ENCODE measurements at regions not wholly inside any gene's neighbourhood (a gene's known extent, or its start where the extent isn't known, plus 50 kb on each side); places are given as distances from the start of the nearest gene placed in this dataset.

DNA sequence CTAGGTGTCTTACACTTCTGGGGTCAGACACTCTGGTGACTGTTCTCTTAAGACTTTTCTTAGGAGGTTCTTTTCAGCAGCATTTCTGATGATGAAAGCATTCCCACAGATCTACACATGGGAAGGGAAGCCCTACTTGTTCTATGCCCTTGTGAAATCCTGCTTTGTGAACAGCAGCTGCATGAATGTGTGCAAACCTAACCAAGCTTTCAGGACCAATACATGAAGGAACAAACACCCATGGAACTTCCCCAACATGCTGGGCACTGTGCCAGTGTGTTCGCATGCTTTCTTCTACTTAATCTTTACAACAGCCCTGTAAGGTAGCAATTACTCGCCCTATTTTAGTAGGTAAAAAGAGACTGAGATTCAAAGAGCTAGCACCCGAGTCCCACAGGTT is 439.9 kb upstream of the KLF4 start:
- no peak for TF ChIP-seq CTCF (IDR thresholded peaks at IDR 0.05; ENCODE audit: extremely low read depth, insufficient read depth, missing control alignments)
- no peak for DNase-seq (ENCODE audit: low spot score)
- in situ Hi-C loops (cut with MboI; ENCODE audit: low pct_unique_long_range_greater_than_20kb, low sequenced_read_pairs, unreplicated experiment), result no loop called here

DNA sequence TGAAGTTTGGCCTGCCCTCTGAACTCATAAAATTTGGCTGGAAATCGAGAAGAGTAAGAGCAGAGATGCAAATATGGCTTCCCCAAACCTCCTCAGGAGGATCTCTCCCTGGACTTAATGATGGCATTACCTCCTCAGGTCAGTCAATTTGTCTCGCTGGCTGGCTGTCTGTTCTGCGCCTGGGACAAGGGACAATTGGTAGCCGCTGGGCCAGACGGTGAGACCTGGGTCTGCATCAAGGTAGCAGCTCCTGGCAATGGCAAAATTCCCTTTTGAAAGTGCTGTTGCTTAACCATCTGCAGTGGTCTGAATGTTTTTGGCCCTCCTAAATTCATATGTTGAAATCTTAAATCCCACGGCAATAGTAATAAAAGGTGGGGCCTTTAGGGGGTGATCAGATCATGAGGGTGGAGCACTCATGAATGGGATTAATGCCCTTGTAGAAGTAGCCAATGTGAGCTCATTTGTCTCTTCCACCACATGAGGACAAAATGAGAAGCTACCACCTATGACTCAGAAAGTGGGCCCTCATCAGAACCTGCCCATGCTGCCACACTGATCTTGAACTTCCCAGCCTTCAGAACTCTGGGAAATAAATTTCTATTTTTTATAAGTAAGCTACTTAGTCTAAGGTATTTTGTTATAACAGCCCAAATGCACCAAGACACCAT is 439.3 kb upstream of the KLF4 start:
- no peak for TF ChIP-seq CTCF (IDR thresholded peaks at IDR 0.05; ENCODE audit: extremely low read depth, insufficient read depth, missing control alignments)
- in situ Hi-C loops (cut with MboI; ENCODE audit: low pct_unique_long_range_greater_than_20kb, low sequenced_read_pairs, unreplicated experiment), result no loop called here
- DNase-seq (ENCODE audit: low spot score), result no peak

DNA sequence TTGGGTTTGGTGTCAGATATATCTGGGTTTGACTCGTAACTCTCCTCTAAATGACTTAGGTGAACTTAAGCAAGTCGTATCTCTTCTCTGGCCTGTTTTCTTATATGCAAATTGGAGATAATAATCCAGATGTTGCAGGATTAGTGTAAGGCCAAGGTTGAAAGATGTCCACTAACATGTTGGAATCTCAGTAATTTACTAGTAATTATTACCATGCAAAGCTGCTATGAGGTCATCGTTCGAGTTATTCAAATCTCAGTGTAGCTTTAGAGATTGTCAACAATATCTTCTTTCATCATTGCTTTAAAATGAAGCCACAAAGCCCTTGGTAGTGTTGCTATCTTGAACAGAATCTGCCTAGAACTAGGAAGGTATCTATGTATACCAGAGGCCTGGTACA is 437.7 kb upstream of the KLF4 start:
- no peak for DNase-seq (ENCODE audit: low spot score)
- TF ChIP-seq CTCF (IDR thresholded peaks at IDR 0.05; ENCODE audit: extremely low read depth, insufficient read depth, missing control alignments), result no peak
- in situ Hi-C loops (cut with MboI; ENCODE audit: low pct_unique_long_range_greater_than_20kb, low sequenced_read_pairs, unreplicated experiment), result no loop called here

DNA sequence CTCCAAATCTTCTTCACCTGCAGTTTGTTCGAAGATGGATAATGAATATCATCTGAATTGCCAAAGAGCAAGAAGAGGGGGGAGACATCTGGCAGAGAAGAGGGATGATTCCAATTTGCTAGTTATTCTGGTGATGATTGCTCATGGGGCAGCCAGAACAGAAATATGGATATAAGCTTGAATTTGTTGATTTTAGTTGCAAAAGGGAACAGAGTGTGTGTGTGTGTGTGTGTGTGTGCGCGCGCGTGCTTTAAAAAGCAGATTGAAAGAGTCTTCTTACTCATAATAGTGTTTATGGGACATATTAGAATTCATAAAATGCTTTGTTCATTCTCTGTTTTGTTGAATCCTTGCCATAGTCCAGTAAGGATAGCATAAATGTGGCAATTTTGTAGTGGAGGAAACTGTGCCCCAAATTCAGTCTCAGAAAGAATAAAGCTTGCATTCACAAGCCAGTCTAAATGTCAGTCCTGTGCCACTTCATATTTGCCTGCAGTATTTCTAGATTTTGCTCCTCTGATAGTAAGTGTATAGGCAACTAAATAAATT is 436.3 kb upstream of the KLF4 start:
- DNase-seq (ENCODE audit: low spot score), result no peak
- TF ChIP-seq CTCF (IDR thresholded peaks at IDR 0.05; ENCODE audit: extremely low read depth, insufficient read depth, missing control alignments), result no peak
- in situ Hi-C loops (cut with MboI; ENCODE audit: low pct_unique_long_range_greater_than_20kb, low sequenced_read_pairs, unreplicated experiment), result no loop called here

DNA sequence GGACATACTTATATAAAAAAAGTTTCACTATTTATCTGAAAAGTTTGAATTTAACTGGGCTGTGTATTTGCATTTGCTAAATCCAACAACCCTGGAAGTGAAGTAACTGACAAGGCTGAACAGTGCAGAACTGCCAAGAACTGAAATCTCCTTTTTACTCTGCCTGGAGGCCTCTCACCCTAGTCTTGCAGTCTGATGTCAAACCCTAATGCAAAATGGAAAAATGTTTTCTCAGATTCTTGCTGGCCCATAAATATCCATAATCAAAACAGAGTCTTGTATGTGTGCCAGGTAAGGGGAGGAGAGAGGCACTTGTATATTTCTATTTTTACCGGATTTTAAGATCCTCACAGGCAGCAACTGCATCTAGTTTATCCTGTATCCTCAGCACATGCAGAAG is 432.7 kb upstream of the KLF4 start:
- TF ChIP-seq CTCF (IDR thresholded peaks at IDR 0.05; ENCODE audit: extremely low read depth, insufficient read depth, missing control alignments), result no peak
- in situ Hi-C loops (cut with MboI; ENCODE audit: low pct_unique_long_range_greater_than_20kb, low sequenced_read_pairs, unreplicated experiment), result no loop called here
- DNase-seq (ENCODE audit: low spot score), result no peak

DNA sequence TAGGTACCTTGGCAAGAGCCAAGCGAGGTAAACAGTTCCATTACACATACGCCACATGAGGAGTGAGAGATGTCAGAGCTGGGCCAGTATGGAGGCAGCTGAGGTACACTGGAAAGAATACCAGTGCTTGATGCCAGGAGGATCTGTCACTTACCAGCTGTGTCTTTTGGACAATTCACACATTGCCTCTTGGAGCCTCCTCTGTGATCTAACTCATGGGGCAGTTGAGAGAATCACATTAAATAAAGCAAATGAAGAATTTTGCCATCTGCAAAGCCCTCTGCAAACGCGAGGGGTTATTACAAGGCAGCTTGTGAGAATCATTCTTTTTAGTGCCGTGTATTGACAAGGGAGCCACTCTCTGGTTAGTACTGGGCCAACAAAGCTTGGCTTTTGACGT is 429.7 kb upstream of the KLF4 start:
- no peak for TF ChIP-seq CTCF (IDR thresholded peaks at IDR 0.05; ENCODE audit: extremely low read depth, insufficient read depth, missing control alignments)
- no peak for DNase-seq (ENCODE audit: low spot score)
- in situ Hi-C loops (cut with MboI; ENCODE audit: low pct_unique_long_range_greater_than_20kb, low sequenced_read_pairs, unreplicated experiment), result no loop called here
